NCI-H2171 treated with DMSO at 0.1 percent for 48 hours (cell line): ENCODE measurements at regions not wholly inside any gene's neighbourhood (a gene's known extent, or its start where the extent isn't known, plus 50 kb on each side); places are given as distances from the start of the nearest gene placed in this dataset.
"Not testable (repeated sequence)": the region's sequence is repeated elsewhere in the genome, so short reads cannot be mapped to it uniquely, and the experiment has no call there.

Source experiments
- DNase-seq: peaks from one replicate; lab custom pipeline; 2025; lab: John Stamatoyannopoulos, UW

DNA sequence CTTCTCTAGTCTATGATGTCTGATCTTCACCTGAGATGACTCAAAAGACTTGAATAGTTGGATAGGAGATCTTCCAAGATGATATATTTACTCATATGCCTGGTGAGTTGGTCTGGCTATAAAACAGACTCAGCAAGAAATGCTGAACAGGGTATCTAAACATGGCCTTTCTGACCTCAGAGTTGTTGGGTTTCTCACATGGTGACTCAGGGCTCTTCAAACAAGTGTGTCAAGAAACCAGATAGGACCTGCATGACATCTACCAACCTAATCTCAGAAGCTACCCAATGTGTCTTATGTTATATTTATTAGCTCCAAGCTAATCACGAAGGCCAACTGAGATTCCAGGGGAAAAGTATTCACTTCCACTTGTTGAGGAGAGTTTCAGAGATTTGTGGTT, 1477.3 kb downstream of the CDH8 start:
- no peak for DNase-seq

GRCh38 chr16:60553090-60553757, 1483.0 kb downstream of the CDH8 start:
- no peak for DNase-seq

DNA sequence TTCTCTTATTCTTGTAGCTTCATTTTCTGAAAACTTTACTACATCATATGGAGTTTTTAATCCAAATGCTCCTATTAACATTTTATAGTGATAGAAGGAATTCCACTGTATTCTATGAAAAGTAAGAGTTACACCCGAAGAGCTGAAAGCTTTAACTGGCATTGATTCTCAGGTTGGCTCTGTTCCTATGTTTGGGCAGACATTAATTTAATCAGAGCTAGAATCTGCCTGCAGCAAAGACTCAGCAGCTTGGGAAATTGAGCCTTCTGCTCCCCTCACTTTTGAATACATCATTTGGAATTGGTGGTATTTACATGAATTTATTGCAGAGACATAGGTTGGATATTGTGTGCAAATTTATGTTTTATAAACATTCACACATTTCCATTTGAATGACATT, 1494.7 kb downstream of the CDH8 start:
- DNase-seq = no peak

- no peak for DNase-seq
Observed at GRCh38 chr16:60510941-60511340, 1525.3 kb downstream of the CDH8 start.

GRCh38 chr16:60510208-60510607, 1526.0 kb downstream of the CDH8 start:
- no peak for DNase-seq

DNA sequence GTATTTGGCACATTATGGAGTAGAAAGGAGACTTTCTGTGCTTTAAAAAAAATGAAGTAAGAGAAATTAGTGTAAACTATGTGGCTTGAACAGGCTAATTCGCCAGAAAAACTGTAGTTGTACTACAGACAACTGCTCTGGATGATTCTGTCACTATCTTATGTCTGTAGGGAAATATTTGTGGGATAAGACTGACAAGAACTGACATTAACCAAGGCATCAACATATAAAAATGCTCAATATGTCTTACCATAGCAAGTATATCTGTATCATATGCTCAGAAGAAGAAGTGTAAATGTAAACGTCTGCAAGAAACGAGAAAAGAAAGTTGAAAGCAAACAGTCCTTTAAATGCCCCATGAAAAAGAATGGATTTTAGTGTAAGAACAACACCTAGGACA, 1545.0 kb downstream of the CDH8 start:
- no peak for DNase-seq

DNA sequence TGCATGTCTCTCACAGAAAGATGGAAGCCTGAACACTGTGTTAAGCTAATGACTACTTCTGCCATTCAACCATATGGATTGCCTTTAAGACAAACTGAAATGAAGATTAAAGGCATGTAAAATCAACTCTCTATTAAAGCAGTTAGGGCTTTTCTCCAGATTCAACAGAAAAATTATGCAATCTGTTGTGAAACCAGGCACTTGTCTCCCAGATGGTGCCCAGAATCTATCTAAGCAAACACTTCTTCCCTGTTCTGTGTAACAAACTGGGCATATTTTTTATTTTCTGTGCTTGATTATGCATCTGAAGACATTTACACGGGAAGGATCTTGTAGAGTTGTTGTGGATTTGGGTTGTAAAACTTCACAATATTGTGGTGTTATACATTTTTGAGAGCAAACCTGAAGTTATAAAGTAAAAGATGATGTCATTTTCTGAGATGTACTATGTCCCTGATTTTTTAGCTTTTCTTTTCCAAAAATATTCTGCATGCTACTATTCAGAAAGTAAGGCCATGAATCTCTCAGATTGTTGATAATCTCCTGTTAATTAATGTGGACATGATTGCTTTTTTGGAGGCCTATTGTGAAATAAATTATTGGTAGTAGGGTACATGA, 1550.3 kb downstream of the CDH8 start:
- DNase-seq = no peak

GRCh38 chr16:60484901-60485300, 1551.3 kb downstream of the CDH8 start:
- no peak for DNase-seq

DNA sequence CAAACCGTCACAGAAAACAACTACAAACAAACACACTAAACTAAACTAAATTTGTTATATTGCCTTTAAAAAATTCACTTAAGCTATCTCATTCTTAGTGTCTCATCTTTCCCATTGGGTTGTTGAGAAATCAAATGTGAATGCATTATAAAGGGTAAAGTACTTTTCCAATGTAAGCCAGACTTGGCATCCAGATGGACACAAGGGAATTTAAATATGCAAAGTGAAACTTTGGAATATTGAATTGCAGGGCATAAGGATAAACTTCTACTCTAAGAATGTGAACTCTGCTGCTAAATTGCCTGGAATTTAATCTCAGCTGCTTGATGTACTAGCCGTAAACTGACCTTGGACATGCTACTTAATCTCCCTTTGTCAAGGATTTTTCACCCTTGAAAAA, 1554.6 kb downstream of the CDH8 start:
- no peak for DNase-seq

DNA sequence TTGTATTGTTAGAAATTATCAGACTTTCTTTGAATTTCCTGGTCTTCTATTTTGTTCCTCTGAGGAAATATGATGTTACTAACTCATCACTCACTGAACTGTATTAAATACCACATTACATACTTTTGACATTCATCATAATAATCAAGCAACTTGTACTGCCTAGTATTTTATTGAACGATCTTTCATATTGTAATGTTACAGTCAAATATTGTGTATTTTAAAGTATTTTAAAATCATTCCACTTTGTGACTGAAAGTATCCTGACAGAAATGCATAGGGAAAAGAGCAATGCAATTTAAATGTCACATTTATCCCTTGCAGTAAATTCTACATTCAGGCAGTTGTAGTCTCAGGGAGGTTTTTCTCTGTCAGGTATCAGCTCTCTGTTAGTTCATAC, 1557.4 kb downstream of the CDH8 start:
- no peak for DNase-seq

DNA sequence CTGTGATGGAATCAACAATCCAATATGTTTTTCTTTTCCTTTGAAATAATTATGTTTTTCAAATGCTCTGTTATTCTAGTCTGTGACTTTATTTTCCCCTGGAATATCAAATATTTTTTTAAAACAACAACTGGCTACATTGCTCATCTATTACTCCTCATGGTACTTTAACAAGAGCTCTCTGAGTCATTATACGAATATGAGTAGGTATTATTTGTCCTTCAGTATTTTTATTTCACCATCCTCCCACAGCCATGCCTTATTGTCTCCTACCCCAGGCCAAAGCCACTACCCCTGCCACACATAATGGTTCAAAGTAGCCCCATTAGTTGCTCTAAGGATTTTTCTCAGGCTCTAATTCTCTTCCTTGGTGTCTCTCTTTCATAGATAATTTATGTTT, 1572.3 kb downstream of the CDH8 start:
- no peak for DNase-seq

GRCh38 chr16:60459463-60459862, 1576.8 kb downstream of the CDH8 start:
- no peak for DNase-seq

DNA sequence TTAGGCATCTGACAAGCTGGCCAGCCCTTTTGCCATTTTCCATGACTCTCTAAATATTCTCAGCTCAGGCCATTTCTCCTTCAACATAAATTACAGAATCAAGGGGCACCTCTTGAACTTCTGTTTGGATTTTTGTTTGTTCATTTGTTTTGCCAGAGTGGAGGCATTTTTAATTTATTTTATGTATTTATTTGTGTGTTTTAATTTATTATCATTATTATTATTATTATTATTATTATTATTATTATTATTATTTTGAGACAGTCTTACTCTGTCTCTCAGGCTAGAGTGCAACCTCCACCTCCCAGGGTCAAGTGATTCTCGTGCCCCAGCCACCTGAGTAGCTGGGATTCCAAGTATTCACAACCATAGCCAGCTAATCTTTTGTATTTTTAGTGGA, 1578.0 kb downstream of the CDH8 start:
- DNase-seq = no peak

GRCh38 chr16:60452646-60453045, 1583.6 kb downstream of the CDH8 start:
- DNase-seq = no peak

DNA sequence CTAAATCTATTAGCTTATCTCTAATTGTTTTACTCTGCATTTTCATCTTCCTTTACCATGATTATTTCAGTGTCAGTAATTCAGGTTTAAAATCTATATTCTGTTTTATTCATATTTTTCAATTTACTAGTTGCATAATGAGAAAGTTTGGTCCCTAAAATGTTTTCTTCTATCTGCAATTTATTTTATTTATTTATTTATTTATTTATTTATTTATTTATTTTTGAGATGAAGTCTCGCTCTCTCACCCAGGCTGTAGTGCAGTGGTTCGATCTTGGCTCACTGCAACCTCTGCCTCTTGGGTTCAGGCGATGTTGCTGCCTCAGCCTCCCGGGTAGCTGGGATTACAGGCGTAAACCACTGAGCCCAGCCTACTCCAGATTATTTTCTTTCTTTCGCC, 1597.3 kb downstream of the CDH8 start:
- DNase-seq = no peak

DNA sequence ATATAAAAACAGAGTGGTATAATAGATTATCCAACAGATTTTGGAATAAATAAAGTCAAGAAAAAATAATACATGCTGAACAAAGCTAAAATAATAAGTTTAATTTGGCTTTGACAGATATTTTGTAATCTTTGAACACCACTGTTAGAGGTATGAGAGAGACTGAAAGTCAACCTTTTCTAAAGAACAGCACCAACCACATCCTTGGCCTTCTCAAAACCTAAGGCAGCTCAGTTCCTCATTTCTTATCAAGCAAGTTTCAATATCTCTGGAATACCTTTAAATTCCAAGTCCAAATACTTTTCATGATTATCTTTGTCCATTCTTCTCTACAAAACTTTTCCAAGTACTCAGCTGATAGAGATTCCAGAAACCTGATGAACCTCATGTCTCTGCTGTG, 1603.8 kb downstream of the CDH8 start:
- no peak for DNase-seq

- no peak for DNase-seq
Observed at GRCh38 chr16:60419859-60420258, 1616.4 kb downstream of the CDH8 start.

GRCh38 chr16:60414613-60415012, 1621.6 kb downstream of the CDH8 start:
- no peak for DNase-seq

DNA sequence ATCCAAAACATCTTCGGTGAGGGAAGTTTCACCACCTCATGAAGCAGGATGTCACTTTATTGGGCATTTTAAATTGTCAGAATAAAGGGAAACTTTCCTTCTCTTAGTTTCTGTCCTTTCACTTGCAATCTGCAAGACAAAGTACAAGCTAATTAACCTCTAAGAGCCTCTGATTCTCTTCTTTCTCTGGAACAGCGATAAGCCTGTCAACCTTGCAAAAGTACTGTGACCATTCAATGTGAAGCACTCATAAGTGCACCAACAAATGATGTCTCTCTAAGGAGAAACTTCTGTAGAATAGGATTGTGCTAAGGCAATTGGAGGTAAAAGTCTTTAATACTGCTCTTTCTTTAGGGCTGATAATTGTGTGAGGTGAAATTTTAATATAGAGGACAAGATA, 1622.3 kb downstream of the CDH8 start:
- no peak for DNase-seq

DNA sequence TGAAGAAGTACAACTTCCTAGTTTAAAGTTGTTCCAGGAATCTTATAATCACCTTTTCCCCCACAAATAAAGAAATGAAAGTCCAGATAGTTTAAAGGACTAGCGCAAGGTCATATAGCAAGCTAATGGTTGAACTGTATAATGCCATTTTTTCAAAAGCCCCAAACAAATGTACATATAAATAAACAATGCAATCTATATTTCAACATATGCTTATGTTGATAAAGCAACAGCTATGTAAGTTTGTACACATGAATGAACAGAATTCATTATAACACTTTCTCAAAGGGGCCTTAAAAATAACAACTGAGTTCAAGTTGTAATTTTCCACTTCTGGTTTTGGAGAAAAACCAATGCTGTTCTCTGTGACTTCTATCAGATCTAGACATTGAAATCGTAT, 1628.6 kb downstream of the CDH8 start:
- DNase-seq = no peak

- DNase-seq = no peak
Observed at GRCh38 chr16:60407034-60407433, 1629.2 kb downstream of the CDH8 start.

GRCh38 chr16:60405286-60405685, 1631.0 kb downstream of the CDH8 start:
- DNase-seq = no peak

GRCh38 chr16:60404401-60404800, 1631.8 kb downstream of the CDH8 start:
- DNase-seq = no peak

DNA sequence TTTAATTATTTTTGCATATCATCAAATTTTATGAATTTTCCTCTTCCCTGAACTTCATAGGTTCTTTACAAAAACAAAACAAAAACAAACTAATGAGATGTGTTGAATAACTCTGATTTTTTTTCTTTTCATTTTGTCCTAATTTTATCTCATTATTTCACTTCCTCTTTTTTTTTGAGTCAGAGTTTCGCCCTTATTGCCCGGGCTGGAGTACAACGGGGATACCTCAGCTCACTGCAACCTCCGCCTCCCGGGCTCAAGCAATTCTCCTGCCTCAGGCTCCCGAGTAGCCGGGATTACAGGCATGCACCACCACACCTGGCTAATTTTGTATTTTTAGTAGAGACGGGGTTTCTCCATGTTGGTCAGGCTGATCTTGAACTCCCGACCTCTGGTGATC, 1633.3 kb downstream of the CDH8 start:
- DNase-seq = not testable (repeated sequence)
